Panc1 (cell line): ENCODE measurements at regions not wholly inside any gene's neighbourhood (a gene's known extent, or its start where the extent isn't known, plus 50 kb on each side); places are given as distances from the start of the nearest gene placed in this dataset.
"Not testable (repeated sequence)": the region's sequence is repeated elsewhere in the genome, so short reads cannot be mapped to it uniquely, and the experiment has no call there.

Source experiments
- ATAC-seq: fragments of 200-7000 bp; cut with Tn5 transposase; 2 replicates; pipeline ENCODE4 v1.9.1; 2020; ENCODE audit warnings: mild to moderate bottlenecking, moderate library complexity
- BruUV-seq: library from RNA; stranded (reverse); fragments of 400-500 nt; replicated peaks from 2 replicates; lab custom pipeline; 2021; lab: Mats Ljungman, UMichigan
- CTCF ChIA-PET: fragments of 300-600 bp; sonication (Branson Sonifier 250); formaldehyde crosslinking; loops from one replicate; lab custom pipeline; 2022; ENCODE audit warnings: antibody characterized with exemption; lab: Charles Lee
- POLR2A ChIA-PET: fragments of 300-600 bp; sonication (Branson Sonifier 250); formaldehyde crosslinking; loops from one replicate; lab custom pipeline; 2022; ENCODE audit warnings: antibody characterized with exemption; lab: Charles Lee
- DNase-seq: peaks from one replicate; pipeline ENCODE4 v3.0.0-alpha.2; 2010; ENCODE audit warnings: low read depth, low spot score
- H3K27ac ChIP-seq: 2 replicates; pipeline ENCODE4 v1.5.1; 2011; ENCODE audit warnings: mild to moderate bottlenecking, low read length, inconsistent platforms
- H3K27me3 ChIP-seq: fragments of 200-500 bp; sonication (Bioruptor generic); 2 replicates; pipeline ENCODE4 v1.6.0; 2014; ENCODE audit warnings: low read length, inconsistent platforms; ENCODE audit not compliant: control insufficient read depth, insufficient read depth
- H3K36me3 ChIP-seq: fragments of 200-500 bp; sonication (Bioruptor generic); 2 replicates; pipeline ENCODE4 v1.5.1; 2014; ENCODE audit warnings: inconsistent platforms, mild to moderate bottlenecking, low read length, moderate library complexity; ENCODE audit not compliant: control insufficient read depth, insufficient read depth
- H3K4me1 ChIP-seq: 2 replicates; pipeline ENCODE4 v1.5.1; 2011; ENCODE audit warnings: inconsistent platforms, mild to moderate bottlenecking, low read length, moderate library complexity; ENCODE audit not compliant: control insufficient read depth, insufficient read depth
- H3K4me3 ChIP-seq, 2 experiments: 2 replicates each; pipeline ENCODE4 v1.5.1; 2011 to 2012; ENCODE audit warnings: low read depth in 2 of 2, low read length in 2 of 2, mild to moderate bottlenecking in 2 of 2, inconsistent platforms in 1 of 2, moderate library complexity in 1 of 2
- H3K9me3 ChIP-seq: fragments of 200-500 bp; sonication (Bioruptor generic); 2 replicates; pipeline ENCODE4 v1.5.1; 2014; ENCODE audit warnings: low read depth, mild to moderate bottlenecking, inconsistent platforms, low read length, moderate library complexity; ENCODE audit not compliant: control insufficient read depth, insufficient read depth
- CTCF ChIP-seq: fragments of 450-650 bp; IDR thresholded peaks from 2 replicates; pipeline ENCODE4 v1.5.1; 2017; ENCODE audit warnings: mild to moderate bottlenecking
- POLR2AphosphoS5 ChIP-seq: IDR thresholded peaks from 2 replicates; pipeline ENCODE4 v1.6.1; 2012; ENCODE audit warnings: mild to moderate bottlenecking, low read depth, low read length, moderate library complexity
- SIN3A ChIP-seq: IDR thresholded peaks from 2 replicates; pipeline ENCODE4 v1.6.1; 2012; ENCODE audit warnings: low read depth, mild to moderate bottlenecking, low read length, moderate library complexity, borderline replicate concordance; ENCODE audit not compliant: insufficient read depth
- TCF7L2 ChIP-seq: IDR thresholded peaks from 2 replicates; pipeline ENCODE4 v1.6.1; 2011; ENCODE audit warnings: mild to moderate bottlenecking, low read depth, low read length, inconsistent platforms
- in situ Hi-C: cut with HindIII; loops from 2 replicates; pipeline ENCODE4 v1.10.0; 2016; ENCODE audit warnings: low sequenced_read_pairs, low pct_unique_long_range_greater_than_20kb
- intact Hi-C: fragments of 100-400 bp; cut with micrococcal nuclease; formaldehyde crosslinking; loops from one replicate; pipeline ENCODE4 v1.10.0; 2022; ENCODE audit not compliant: unreplicated experiment
- TF ChIP-seq, protein P1 (sequence below), 2 experiments: IDR thresholded peaks; 2 replicates each; pipeline ENCODE4 v1.6.1; 2011 to 2012; ENCODE audit warnings: low read depth in 2 of 2, control low read depth in 1 of 2, low read length in 1 of 2, mild to moderate bottlenecking in 1 of 2, moderate library complexity in 1 of 2; ENCODE audit not compliant: insufficient read depth in 1 of 2

- H3K4me3 ChIP-seq, in situ Hi-C loops, H3K27me3 ChIP-seq, ATAC-seq, intact Hi-C loops, BruUV-seq, H3K4me1 ChIP-seq, H3K36me3 ChIP-seq, H3K27ac ChIP-seq, DNase-seq, H3K9me3 ChIP-seq, CTCF ChIA-PET, POLR2A ChIA-PET: not testable (repeated sequence)
Observed at GRCh38 chr14:106300951-106301510, 774.6 kb downstream of the TMEM121 start.

- H3K36me3 ChIP-seq, ATAC-seq, H3K4me3 ChIP-seq, in situ Hi-C loops, CTCF ChIA-PET, POLR2A ChIA-PET, H3K4me1 ChIP-seq, BruUV-seq, DNase-seq, H3K27ac ChIP-seq, intact Hi-C loops, H3K27me3 ChIP-seq, H3K9me3 ChIP-seq: not testable (repeated sequence)
Observed at GRCh38 chr14:106301609-106302008, 775.2 kb downstream of the TMEM121 start.

GRCh38 chr14:106302661-106303060 lies 776.3 kb downstream of the TMEM121 start:
- ATAC-seq (no peak), DNase-seq (no peak)
- Histone ChIP-seq H3K4me1 (no peaks in the 10 kb centered on the region), H3K9me3 (no peaks in the 10 kb centered on the region), H3K27me3 (0 out of 2 replicates have a peak, but pooled peaks cover 2% of the 10 kb centered on the region), H3K27ac (no peak overlapping the region), H3K36me3 (no peaks in the 10 kb centered on the region), H3K4me3 (no peak overlapping the region)
- ChIA-PET POLR2A (no interaction called here), CTCF (no interaction called here)
- intact Hi-C loops, result no loop called here
- in situ Hi-C loops, result no loop called here
- no TSS peak for BruUV-seq
- TF ChIP-seq, protein P1, sequence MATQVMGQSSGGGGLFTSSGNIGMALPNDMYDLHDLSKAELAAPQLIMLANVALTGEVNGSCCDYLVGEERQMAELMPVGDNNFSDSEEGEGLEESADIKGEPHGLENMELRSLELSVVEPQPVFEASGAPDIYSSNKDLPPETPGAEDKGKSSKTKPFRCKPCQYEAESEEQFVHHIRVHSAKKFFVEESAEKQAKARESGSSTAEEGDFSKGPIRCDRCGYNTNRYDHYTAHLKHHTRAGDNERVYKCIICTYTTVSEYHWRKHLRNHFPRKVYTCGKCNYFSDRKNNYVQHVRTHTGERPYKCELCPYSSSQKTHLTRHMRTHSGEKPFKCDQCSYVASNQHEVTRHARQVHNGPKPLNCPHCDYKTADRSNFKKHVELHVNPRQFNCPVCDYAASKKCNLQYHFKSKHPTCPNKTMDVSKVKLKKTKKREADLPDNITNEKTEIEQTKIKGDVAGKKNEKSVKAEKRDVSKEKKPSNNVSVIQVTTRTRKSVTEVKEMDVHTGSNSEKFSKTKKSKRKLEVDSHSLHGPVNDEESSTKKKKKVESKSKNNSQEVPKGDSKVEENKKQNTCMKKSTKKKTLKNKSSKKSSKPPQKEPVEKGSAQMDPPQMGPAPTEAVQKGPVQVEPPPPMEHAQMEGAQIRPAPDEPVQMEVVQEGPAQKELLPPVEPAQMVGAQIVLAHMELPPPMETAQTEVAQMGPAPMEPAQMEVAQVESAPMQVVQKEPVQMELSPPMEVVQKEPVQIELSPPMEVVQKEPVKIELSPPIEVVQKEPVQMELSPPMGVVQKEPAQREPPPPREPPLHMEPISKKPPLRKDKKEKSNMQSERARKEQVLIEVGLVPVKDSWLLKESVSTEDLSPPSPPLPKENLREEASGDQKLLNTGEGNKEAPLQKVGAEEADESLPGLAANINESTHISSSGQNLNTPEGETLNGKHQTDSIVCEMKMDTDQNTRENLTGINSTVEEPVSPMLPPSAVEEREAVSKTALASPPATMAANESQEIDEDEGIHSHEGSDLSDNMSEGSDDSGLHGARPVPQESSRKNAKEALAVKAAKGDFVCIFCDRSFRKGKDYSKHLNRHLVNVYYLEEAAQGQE (IDR thresholded peaks at IDR 0.05; ENCODE audit: insufficient read depth in 1 of 2, low read depth in 2 of 2, low read length in 1 of 2), result no peak
- no peak for TF ChIP-seq CTCF
- TF ChIP-seq TCF7L2, result no peak
- no peak for TF ChIP-seq POLR2AphosphoS5
- no peak for TF ChIP-seq SIN3A
